ENCODE measurements at regions not wholly inside any gene's neighbourhood (a gene's known extent, or its start where the extent isn't known, plus 50 kb on each side); places are given as distances from the start of the nearest gene placed in this dataset.

- DNase-seq = peak; percentile 21
Measured at GRCh38 chr4:125826801-125827695, 512.3 kb downstream of the FAT4 start.

GRCh38 chr4:125827696-125828052 is 512.9 kb downstream of the FAT4 start:
- no peak for DNase-seq

GRCh38 chr4:125828346-125828745 is 513.6 kb downstream of the FAT4 start:
- no peak for DNase-seq

GRCh38 chr4:125832161-125832560 is 517.4 kb downstream of the FAT4 start:
- DNase-seq = no peak

- peak; percentile 5 for DNase-seq
Measured at GRCh38 chr4:125836597-125837195, 521.9 kb downstream of the FAT4 start.

- no peak for DNase-seq
Measured at GRCh38 chr4:125837493-125838201, 522.9 kb downstream of the FAT4 start.

GRCh38 chr4:125838202-125838601 is 523.4 kb downstream of the FAT4 start:
- DNase-seq = no peak

- peak; percentile 13 for DNase-seq
Measured at GRCh38 chr4:125838924-125839323, 524.2 kb downstream of the FAT4 start.

- DNase-seq = no peak
Measured at GRCh38 chr4:125843947-125844346, 529.2 kb downstream of the FAT4 start.

GRCh38 chr4:125847518-125847917 is 532.8 kb downstream of the FAT4 start:
- no peak for DNase-seq

- DNase-seq = peak; percentile 52
Measured at GRCh38 chr4:125849869-125850268, 535.1 kb downstream of the FAT4 start.

- DNase-seq = peak; percentile 95
Measured at GRCh38 chr4:125891597-125892258, 577.0 kb downstream of the FAT4 start.

- DNase-seq = no peak
Measured at GRCh38 chr4:125904802-125905201, 590.0 kb downstream of the FAT4 start.

GRCh38 chr4:125911058-125911457 is 596.3 kb downstream of the FAT4 start:
- no peak for DNase-seq

GRCh38 chr4:125911481-125911880 is 596.7 kb downstream of the FAT4 start:
- no peak for DNase-seq

GRCh38 chr4:125917559-125917958 is 602.8 kb downstream of the FAT4 start:
- DNase-seq = no peak

GRCh38 chr4:125928652-125929051 is 613.9 kb downstream of the FAT4 start:
- DNase-seq = no peak

- DNase-seq = no peak
Measured at GRCh38 chr4:125938541-125938940, 623.8 kb downstream of the FAT4 start.

- no peak for DNase-seq
Measured at GRCh38 chr4:125940426-125940825, 625.7 kb downstream of the FAT4 start.

GRCh38 chr4:125944966-125945365 is 630.2 kb downstream of the FAT4 start:
- DNase-seq = no peak

- DNase-seq = no peak
Measured at GRCh38 chr4:125948021-125948420, 633.3 kb downstream of the FAT4 start.

GRCh38 chr4:125951261-125951887 is 636.6 kb downstream of the FAT4 start:
- peak; percentile 79 for DNase-seq

Measured in fibroblast of skin of back (primary cell).